Kidney (tissue), 13 donors: ENCODE measurements at regions not wholly inside any gene's neighbourhood (a gene's known extent, or its start where the extent isn't known, plus 50 kb on each side); places are given as distances from the start of the nearest gene placed in this dataset.

Source experiments
- DNase-seq, 5 donors: peaks; one replicate each; pipeline ENCODE4 v3.0.0-alpha.2; 2013 to 2020
- FAIRE-seq: peaks from 2 replicates; lab custom pipeline; 2012; peaks lifted over from hg19 to GRCh38; lab: Jason Lieb, UNC
- H3K27ac ChIP-seq, 2 donors: one replicate each; pipeline ENCODE4 v1.7.0; 2013; ENCODE audit warnings: low read depth in 2 of 2, low read length in 2 of 2, inconsistent platforms in 1 of 2
- H3K27me3 ChIP-seq: one replicate; pipeline ENCODE4 v1.7.1; 2013; ENCODE audit warnings: low read length, inconsistent platforms; ENCODE audit not compliant: control insufficient read depth, insufficient read depth
- H3K36me3 ChIP-seq, 3 donors: one replicate each; pipeline versions ENCODE4 v1.7.0 to v1.7.1; 2013; ENCODE audit warnings: low read length in 3 of 3, control low read depth in 1 of 3, inconsistent platforms in 1 of 3; ENCODE audit not compliant: insufficient read depth in 3 of 3, control insufficient read depth in 2 of 3
- H3K4me1 ChIP-seq, 3 donors: one replicate each; pipeline versions ENCODE4 v1.7.0 to v1.7.1; 2013; ENCODE audit warnings: low read length in 3 of 3, inconsistent platforms in 1 of 3, low read depth in 1 of 3; ENCODE audit not compliant: control insufficient read depth in 2 of 3, insufficient read depth in 2 of 3
- H3K4me3 ChIP-seq, 3 donors: one replicate each; pipeline versions ENCODE4 v1.7.0 to v1.8.1; 2013; ENCODE audit warnings: low read length in 3 of 3, control low read depth in 1 of 3, inconsistent platforms in 1 of 3
- H3K9ac ChIP-seq, 3 donors: one replicate each; pipeline versions ENCODE4 v1.7.0 to v1.7.1; 2013; ENCODE audit warnings: low read length in 3 of 3, control low read depth in 1 of 3, inconsistent platforms in 1 of 3
- H3K9me3 ChIP-seq, 3 donors: one replicate each; pipeline versions ENCODE4 v1.7.0 to v1.7.1; 2013; ENCODE audit warnings: low read length in 3 of 3, control low read depth in 1 of 3, inconsistent platforms in 1 of 3; ENCODE audit not compliant: control insufficient read depth in 2 of 3, insufficient read depth in 1 of 3
- CTCF ChIP-seq: IDR thresholded peaks from 3 replicates; pipeline ENCODE4 v1.5.1; 2012; ENCODE audit warnings: mild to moderate bottlenecking, moderate library complexity, borderline replicate concordance; ENCODE audit not compliant: insufficient read depth; ENCODE audit errors: extremely low read depth
- intact Hi-C: fragments of 100-400 bp; cut with DNase I; formaldehyde crosslinking; loops from one replicate; pipeline ENCODE4 v1.11.1; 2022
- donor health status: control.
- donor health status: control.
- donor health status: control.
- donor health status: control.
- donor health status: control.
- donor health status: DM: yes; HTN: yes; CAD: no.
- donor health status: Normal renal cell carcinoma (clear cell type).

GRCh38 chr1:114270718-114271117 is 117.0 kb upstream of the SYT6 start:
- Histone ChIP-seq H3K9ac (no peak overlapping the region), H3K27me3 (no peaks in the 10 kb centered on the region), H3K27ac (no peak overlapping the region), H3K36me3 (no peaks in the 10 kb centered on the region), H3K9me3 (no peaks in the 10 kb centered on the region), H3K4me1 (peaks cover 0 to 12% (median 2%) of the 10 kb centered on the region in 3 donors), H3K4me3 (no peak overlapping the region)
- no peak for TF ChIP-seq CTCF
- DNase-seq, result no peak
- intact Hi-C loops, result no loop called here
- no peak for FAIRE-seq

- FAIRE-seq, result no peak
These were observed 116.6 kb upstream of the SYT6 start for GRCh38 chr1:114270282-114270681.

GRCh38 chr1:114269539-114269938 is 115.9 kb upstream of the SYT6 start:
- Histone ChIP-seq H3K27me3 (no peaks in the 10 kb centered on the region), H3K4me3 (no peak overlapping the region), H3K9me3 (no peaks in the 10 kb centered on the region), H3K27ac (no peak overlapping the region), H3K9ac (no peak overlapping the region), H3K4me1 (peaks cover 0 to 12% (median 2%) of the 10 kb centered on the region in 3 donors), H3K36me3 (no peaks in the 10 kb centered on the region)
- intact Hi-C loops, result no loop called here
- no peak for TF ChIP-seq CTCF
- DNase-seq (no peak), FAIRE-seq (no peak)

More at GRCh38 chr1:114270282-114270681, 116.6 kb upstream of the SYT6 start:
- Histone ChIP-seq H3K4me1 (peaks cover 0 to 12% (median 2%) of the 10 kb centered on the region in 3 donors), H3K9me3 (no peaks in the 10 kb centered on the region), H3K36me3 (no peaks in the 10 kb centered on the region), H3K27me3 (no peaks in the 10 kb centered on the region), H3K4me3 (no peak overlapping the region), H3K9ac (no peak overlapping the region), H3K27ac (no peak overlapping the region)
- no peak for TF ChIP-seq CTCF
- intact Hi-C loops, result no loop called here
- peak in 2 of 5 donors; percentile 61 to 65 for DNase-seq

GRCh38 chr1:114263343-114263742 is 109.7 kb upstream of the SYT6 start:
- H3K9me3 ChIP-seq, result no peaks in the 10 kb centered on the region
- no peak overlapping the region for H3K9ac ChIP-seq
- H3K27me3 ChIP-seq, result no peaks in the 10 kb centered on the region
- peak overlapping the region; percentile 15 to 20 for H3K27ac ChIP-seq
- H3K4me1 ChIP-seq, result peaks cover 0 to 12% (median 0%) of the 10 kb centered on the region in 3 donors
- intact Hi-C loops, result no loop called here
- H3K36me3 ChIP-seq, result no peaks in the 10 kb centered on the region
- H3K4me3 ChIP-seq, result no peak overlapping the region
- DNase-seq (no peak), FAIRE-seq (no peak)
- TF ChIP-seq CTCF, result no peak
